GM10248 (cell line): ENCODE measurements at regions not wholly inside any gene's neighbourhood (a gene's known extent, or its start where the extent isn't known, plus 50 kb on each side); places are given as distances from the start of the nearest gene placed in this dataset.

Experiments
- CTCF ChIA-PET: fragments of 300-600 bp; sonication (Branson Sonifier 250); formaldehyde crosslinking; extraction: SDS; loops from one replicate; lab custom pipeline; 2021; ENCODE audit warnings: antibody characterized with exemption; lab: Yijun Ruan, JAX
- POLR2A ChIA-PET: fragments of 350-650 bp; sonication (Branson Sonifier 250); formaldehyde crosslinking; extraction: SDS; loops from one replicate; lab custom pipeline; 2020; ENCODE audit warnings: antibody characterized with exemption; lab: Yijun Ruan, JAX
- DNase-seq: peaks from one replicate; pipeline ENCODE4 v3.0.0; 2012; ENCODE audit errors: extremely low spot score
- TF ChIP-seq, protein P1 (sequence below): IDR thresholded peaks from 2 replicates; pipeline ENCODE4 v1.5.1; 2012; ENCODE audit warnings: mild to moderate bottlenecking, low read depth; ENCODE audit errors: extremely low read depth, missing control alignments, control extremely low read depth

DNA sequence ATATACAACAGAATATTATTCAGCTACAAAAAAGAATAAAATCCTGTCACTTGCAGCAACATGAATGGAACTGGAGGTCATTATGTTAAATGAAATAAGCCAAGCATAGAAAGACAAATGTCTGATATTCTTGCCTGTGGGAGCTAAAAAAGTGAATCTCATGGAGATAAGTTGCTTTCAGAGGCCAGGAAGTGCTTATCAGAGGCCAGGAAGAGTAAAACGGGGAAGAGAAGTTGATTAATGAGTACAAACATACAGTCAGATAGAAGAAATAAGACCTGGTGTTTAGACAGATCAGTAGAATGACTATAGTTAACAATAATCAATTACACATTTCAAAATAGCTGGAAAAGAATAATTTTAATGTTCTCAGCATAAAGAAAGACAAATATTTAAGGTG lies 54.4 kb upstream of the CPHXL start:
- POLR2A ChIA-PET = no interaction called here
- TF ChIP-seq, protein P1, sequence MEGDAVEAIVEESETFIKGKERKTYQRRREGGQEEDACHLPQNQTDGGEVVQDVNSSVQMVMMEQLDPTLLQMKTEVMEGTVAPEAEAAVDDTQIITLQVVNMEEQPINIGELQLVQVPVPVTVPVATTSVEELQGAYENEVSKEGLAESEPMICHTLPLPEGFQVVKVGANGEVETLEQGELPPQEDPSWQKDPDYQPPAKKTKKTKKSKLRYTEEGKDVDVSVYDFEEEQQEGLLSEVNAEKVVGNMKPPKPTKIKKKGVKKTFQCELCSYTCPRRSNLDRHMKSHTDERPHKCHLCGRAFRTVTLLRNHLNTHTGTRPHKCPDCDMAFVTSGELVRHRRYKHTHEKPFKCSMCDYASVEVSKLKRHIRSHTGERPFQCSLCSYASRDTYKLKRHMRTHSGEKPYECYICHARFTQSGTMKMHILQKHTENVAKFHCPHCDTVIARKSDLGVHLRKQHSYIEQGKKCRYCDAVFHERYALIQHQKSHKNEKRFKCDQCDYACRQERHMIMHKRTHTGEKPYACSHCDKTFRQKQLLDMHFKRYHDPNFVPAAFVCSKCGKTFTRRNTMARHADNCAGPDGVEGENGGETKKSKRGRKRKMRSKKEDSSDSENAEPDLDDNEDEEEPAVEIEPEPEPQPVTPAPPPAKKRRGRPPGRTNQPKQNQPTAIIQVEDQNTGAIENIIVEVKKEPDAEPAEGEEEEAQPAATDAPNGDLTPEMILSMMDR = no peak
- DNase-seq = no peak
- CTCF ChIA-PET = interaction anchor here (1.3 to 3.5 kb wide), 5 partner anchors 8 to 1390 kb away, joined by 3 to 16 read pairs (median 5); no protein-coding TSS in a partner anchor

DNA sequence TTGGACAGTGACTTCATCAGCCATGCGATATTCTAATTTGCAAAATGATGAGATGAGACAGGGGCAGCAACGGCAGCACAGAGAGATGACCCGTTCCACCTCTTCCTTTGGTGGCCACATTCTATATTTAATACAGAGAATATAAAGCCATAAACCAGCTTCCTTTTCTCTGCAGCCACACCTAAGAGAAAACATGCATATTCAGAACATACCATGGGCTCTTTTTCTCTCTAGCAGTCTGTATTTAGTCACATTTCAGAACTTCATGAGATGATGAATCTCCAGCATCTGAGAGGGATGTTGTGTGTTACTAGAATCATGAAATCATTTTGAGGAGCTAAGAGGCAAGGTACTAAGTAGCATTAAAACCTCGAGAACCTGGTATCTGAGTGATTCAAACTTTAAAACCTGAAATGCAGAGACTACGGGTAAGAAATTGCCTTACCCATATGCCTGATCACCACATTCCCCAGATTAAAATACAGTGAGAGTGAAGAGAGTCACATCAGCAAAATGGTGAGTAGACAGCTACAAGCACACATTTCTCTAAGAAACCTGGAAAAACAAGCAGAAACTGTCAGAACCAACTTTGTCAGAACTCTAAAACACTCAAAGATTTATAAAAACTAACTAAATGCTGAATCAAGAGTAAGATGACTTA lies 55.5 kb upstream of the CPHXL start:
- TF ChIP-seq, protein P1 = no peak

DNA sequence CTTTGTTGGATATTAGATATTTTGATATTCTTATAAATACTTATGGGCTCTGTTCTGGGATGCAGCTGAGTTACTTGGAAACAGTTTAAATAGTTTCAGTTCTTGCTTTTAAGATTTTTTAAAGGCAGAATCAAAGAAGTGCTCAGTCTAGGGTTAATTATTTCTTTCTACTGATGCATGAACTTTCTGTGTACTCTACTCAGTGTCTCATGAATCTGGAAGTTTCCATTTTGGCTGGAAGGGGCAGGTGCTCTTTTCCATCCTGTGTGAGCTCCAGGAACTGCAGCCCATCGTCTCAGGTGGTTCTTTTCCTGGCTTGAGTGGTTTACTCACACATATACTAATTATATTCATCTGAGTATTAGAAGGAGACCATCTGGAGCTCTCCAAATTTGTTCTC lies 61.1 kb upstream of the CPHXL start:
- ChIA-PET POLR2A (no interaction called here), CTCF (interaction anchor here (1.7 to 2.9 kb wide), 2 partner anchors 866 to 1383 kb away, joined by 7 to 37 read pairs; no protein-coding TSS in a partner anchor)
- DNase-seq = no peak
- TF ChIP-seq, protein P1 = no peak

More for the DNA sequence above, 55.5 kb upstream of the CPHXL start:
- DNase-seq = no peak
- ChIA-PET POLR2A (no interaction called here), CTCF (interaction anchor here (0.8 to 3.5 kb wide), 10 partner anchors 9 to 1803 kb away, joined by 3 to 16 read pairs (median 3); no protein-coding TSS in a partner anchor)

DNA sequence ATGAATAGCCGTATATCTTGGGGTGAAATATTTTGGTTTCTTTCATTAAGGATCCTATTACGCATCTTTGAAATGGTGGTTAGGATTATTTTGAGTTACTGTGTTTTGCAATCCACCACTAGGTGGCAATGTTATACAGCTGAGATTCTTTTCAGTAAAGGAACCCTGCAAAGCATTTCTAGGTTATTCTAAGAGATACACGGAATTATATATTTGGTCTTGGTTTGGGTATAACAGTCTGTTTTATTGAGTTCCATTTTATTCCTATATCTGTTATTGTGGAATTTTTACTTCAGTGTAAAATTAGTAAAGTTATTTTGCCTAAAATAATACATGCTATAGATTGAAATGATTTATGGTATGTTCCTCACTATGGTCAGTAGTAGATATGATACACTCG lies 62.9 kb upstream of the CPHXL start:
- ChIA-PET POLR2A (no interaction called here), CTCF (interaction anchor here (0.6 to 2.2 kb wide), 5 partner anchors 9 to 1382 kb away, joined by 3 to 7 read pairs (median 5); no protein-coding TSS in a partner anchor)
- TF ChIP-seq, protein P1 = peak; percentile 79
- peak; percentile 68 for DNase-seq

DNA sequence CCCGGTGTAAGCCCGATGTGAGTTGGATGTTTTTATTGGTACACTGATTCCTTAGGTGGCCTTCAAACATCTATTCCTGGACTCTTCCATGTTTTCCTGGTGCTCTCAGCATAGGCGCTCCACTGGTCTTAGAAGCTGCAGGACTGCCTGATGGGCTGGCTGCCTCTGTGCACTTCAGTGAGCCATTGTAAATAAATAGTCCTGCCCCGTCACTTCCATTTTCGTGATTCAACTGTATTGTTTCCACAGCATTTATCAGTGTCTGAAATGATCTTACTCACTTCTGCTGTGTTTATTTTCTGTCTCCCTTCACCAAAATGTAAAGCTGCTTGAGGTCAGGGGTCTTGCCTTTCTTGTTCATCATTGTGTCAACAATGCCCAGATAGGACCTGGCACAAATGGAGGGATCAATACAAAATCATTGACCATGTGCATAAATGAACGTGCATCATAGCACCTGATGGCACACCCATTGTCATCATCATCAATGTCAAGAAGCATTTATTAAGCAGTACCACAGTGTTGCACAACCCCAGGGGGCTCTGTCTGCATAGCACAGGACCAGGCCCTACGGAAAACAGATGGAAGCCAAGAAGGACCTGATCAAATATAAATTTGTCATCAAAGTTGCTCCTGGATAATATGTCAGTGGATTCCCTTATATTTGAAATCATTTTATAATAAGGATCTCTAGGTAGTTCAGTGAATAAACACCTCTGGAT lies 66.6 kb upstream of the CPHXL start:
- DNase-seq = no peak
- POLR2A ChIA-PET = no interaction called here
- TF ChIP-seq, protein P1 = no peak
- CTCF ChIA-PET = interaction anchor here (1.0 to 4.3 kb wide), 4 partner anchors 8 to 1378 kb away, joined by 3 to 18 read pairs (median 3); no protein-coding TSS in a partner anchor

DNA sequence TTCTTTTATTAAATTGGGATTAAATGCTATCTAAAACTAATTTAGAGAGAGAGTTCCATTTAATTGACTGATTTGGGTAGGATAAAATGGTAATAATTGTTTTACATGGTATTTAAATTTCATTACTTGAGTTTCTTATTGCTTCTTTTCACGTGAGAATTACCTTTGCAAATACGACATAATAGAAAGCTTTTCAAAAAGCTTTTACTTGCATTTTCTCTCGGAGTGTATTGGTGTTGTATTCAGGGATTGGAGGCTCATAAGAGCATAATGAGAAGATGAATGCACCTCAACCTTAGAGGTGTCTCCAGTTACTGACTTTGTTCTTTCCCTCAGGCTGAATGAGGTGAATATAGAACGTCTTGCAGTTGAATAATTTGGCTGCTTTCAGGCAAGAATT lies 67.4 kb upstream of the CPHXL start:
- DNase-seq = no peak
- ChIA-PET CTCF (interaction anchor here (4.3 kb wide), 1 partner anchor 1377 kb away, joined by 18 read pairs; no protein-coding TSS in a partner anchor), POLR2A (no interaction called here)
- TF ChIP-seq, protein P1 = no peak
